ENCODE measurements at regions not wholly inside any gene's neighbourhood (a gene's known extent, or its start where the extent isn't known, plus 50 kb on each side); places are given as distances from the start of the nearest gene placed in this dataset.

DNA sequence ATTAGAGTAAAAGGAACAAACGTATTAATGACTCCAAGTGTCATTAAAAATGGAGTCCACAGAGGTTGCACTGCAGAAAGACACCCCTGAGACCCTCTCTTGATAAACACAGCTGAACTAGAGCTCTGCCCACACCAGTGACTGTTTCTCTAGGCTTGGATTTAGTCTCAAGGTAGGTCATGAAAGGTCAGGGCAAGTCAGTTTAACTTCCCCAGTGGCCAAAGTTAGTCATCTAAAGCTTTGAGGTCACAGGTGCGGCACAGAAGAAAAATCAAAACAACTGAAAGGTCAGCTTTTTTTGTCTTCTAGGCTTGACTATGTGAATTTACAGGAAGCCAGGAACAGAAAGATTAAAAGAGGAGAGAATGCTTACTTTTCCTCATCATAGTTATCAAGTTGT, 749.6 kb downstream of the RAB28 start:
- TF ChIP-seq POLR2A (IDR thresholded peaks at IDR 0.05): no peak
- TF ChIP-seq POLR2AphosphoS5 (IDR thresholded peaks at IDR 0.05): no peak
- no peak for TF ChIP-seq EP300 (IDR thresholded peaks at IDR 0.05; ENCODE audit: low read depth)
- TF ChIP-seq, protein P1, sequence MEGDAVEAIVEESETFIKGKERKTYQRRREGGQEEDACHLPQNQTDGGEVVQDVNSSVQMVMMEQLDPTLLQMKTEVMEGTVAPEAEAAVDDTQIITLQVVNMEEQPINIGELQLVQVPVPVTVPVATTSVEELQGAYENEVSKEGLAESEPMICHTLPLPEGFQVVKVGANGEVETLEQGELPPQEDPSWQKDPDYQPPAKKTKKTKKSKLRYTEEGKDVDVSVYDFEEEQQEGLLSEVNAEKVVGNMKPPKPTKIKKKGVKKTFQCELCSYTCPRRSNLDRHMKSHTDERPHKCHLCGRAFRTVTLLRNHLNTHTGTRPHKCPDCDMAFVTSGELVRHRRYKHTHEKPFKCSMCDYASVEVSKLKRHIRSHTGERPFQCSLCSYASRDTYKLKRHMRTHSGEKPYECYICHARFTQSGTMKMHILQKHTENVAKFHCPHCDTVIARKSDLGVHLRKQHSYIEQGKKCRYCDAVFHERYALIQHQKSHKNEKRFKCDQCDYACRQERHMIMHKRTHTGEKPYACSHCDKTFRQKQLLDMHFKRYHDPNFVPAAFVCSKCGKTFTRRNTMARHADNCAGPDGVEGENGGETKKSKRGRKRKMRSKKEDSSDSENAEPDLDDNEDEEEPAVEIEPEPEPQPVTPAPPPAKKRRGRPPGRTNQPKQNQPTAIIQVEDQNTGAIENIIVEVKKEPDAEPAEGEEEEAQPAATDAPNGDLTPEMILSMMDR (IDR thresholded peaks at IDR 0.05): no peak
- Histone ChIP-seq H3K9me3 (no peaks in the 10 kb centered on the region), H3K27me3 (no peaks in the 10 kb centered on the region), H3K4me1 (no peaks in the 10 kb centered on the region), H3K27ac (no peak overlapping the region), H3K36me3 (no peaks in the 10 kb centered on the region), H3K4me3 (no peak overlapping the region)
- intact Hi-C loops (cut with DNase I; ENCODE audit: low total_unique reads) (loop anchor here (5.0 kb wide), 1 partner anchor 818 kb away; no protein-coding TSS in a partner anchor), in situ Hi-C loops (cut with MboI; ENCODE audit: low pct_ligation_motif_present in 1 of 4, low pct_unique_long_range_greater_than_20kb in 1 of 4, low sequenced_read_pairs in 3 of 4) (loop anchor here (10.0 to 25.0 kb wide), 3 partner anchors 810 to 828 kb away; partner anchors contain the start of gene NKX3-2 (in 1 of the 4))
- WGBS, 2 donors (ENCODE audit: low coverage in 1 of 2): 43 to 53% methylated on average over 2 of the region's 2 CpGs
- no peak for DNase-seq

DNA sequence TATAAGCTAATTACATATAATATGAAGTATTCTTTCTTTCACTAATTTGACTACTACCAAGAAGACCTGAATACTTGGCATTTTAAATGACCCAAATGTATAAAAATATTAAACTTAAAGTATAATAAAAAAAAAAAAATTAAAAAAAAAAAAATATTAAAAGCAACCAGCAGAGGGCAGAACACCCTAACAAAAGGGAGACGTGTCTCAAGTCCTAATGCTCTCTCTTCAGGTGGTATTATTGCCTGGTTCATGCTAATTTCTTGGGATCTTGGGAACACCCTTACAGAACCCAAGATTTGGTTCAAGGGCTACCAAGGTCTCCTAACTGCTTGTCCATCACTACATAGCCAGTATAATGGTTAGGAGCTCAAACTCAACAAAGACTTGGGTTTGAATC, 754.8 kb downstream of the RAB28 start:
- H3K4me1 ChIP-seq: no peaks in the 10 kb centered on the region
- H3K27ac ChIP-seq: no peak overlapping the region
- DNase-seq: no peak
- in situ Hi-C loops (cut with MboI; ENCODE audit: low pct_ligation_motif_present in 1 of 4, low pct_unique_long_range_greater_than_20kb in 1 of 4, low sequenced_read_pairs in 3 of 4): loop anchor here in 1 of 4 donors (25.0 kb wide), 1 partner anchor 833 kb away; no protein-coding TSS in a partner anchor
- 0% methylated on average over 1 of the region's 1 CpG for WGBS, 2 donors (ENCODE audit: low coverage in 1 of 2)
- H3K9me3 ChIP-seq: no peaks in the 10 kb centered on the region
- TF ChIP-seq POLR2AphosphoS5 (IDR thresholded peaks at IDR 0.05) (no peak), EP300 (IDR thresholded peaks at IDR 0.05; ENCODE audit: low read depth) (no peak)
- TF ChIP-seq, protein P1 (IDR thresholded peaks at IDR 0.05): peak; percentile 32 to 53 (median 42)
- H3K4me3 ChIP-seq: no peak overlapping the region
- H3K36me3 ChIP-seq: no peaks in the 10 kb centered on the region
- intact Hi-C loops (cut with DNase I; ENCODE audit: low total_unique reads): no loop called here
- no peaks in the 10 kb centered on the region for H3K27me3 ChIP-seq

DNA sequence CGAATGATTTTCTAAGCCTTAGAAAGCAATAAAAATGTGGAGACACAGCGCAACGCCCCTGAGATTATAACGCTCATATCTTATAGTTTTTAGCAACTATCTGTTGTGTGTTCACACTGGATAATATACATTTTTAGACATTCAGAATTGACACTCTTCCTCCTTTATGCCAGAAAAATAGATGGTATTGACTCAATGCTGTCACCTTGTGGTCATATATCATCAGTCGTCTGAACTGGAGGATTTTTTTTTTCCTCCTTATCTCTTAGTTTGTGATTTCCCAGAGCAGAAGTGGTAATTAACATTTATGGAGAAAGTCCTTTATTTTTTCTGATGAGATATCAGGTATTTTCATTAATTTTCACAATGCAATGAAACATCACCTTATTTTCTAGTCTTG, 759.6 kb downstream of the RAB28 start:
- intact Hi-C loops (cut with DNase I; ENCODE audit: low total_unique reads): no loop called here
- Histone ChIP-seq H3K36me3 (no peaks in the 10 kb centered on the region), H3K27ac (no peak overlapping the region), H3K27me3 (no peaks in the 10 kb centered on the region), H3K9me3 (no peaks in the 10 kb centered on the region), H3K4me3 (no peak overlapping the region), H3K4me1 (no peaks in the 10 kb centered on the region)
- WGBS, 2 donors (ENCODE audit: low coverage in 1 of 2): 23 to 27% methylated on average over 5 of the region's 5 CpGs
- in situ Hi-C loops (cut with MboI; ENCODE audit: low pct_ligation_motif_present in 1 of 4, low pct_unique_long_range_greater_than_20kb in 1 of 4, low sequenced_read_pairs in 3 of 4): no loop called here
- no peak for DNase-seq
- TF ChIP-seq POLR2A (IDR thresholded peaks at IDR 0.05) (no peak), POLR2AphosphoS5 (IDR thresholded peaks at IDR 0.05) (no peak), EP300 (IDR thresholded peaks at IDR 0.05; ENCODE audit: low read depth) (no peak)
- TF ChIP-seq, protein P1 (IDR thresholded peaks at IDR 0.05): peak in 4 of 5 experiments; percentile 39 to 50 (median 42)

GRCh38 chr4:12723849-12724447, 760.2 kb downstream of the RAB28 start:
- WGBS, 2 donors (ENCODE audit: low coverage in 1 of 2): 16 to 30% methylated on average over 6 to 7 of the region's 7 CpGs
- intact Hi-C loops (cut with DNase I; ENCODE audit: low total_unique reads) (no loop called here), in situ Hi-C loops (cut with MboI; ENCODE audit: low pct_ligation_motif_present in 1 of 4, low pct_unique_long_range_greater_than_20kb in 1 of 4, low sequenced_read_pairs in 3 of 4) (no loop called here)
- Histone ChIP-seq H3K27ac (no peak overlapping the region), H3K27me3 (no peaks in the 10 kb centered on the region), H3K9me3 (no peaks in the 10 kb centered on the region), H3K4me1 (no peaks in the 10 kb centered on the region), H3K36me3 (no peaks in the 10 kb centered on the region), H3K4me3 (no peak overlapping the region)
- no peak for DNase-seq
- TF ChIP-seq, protein P1 (IDR thresholded peaks at IDR 0.05): no peak
- TF ChIP-seq POLR2A (IDR thresholded peaks at IDR 0.05) (no peak), POLR2AphosphoS5 (IDR thresholded peaks at IDR 0.05) (no peak), EP300 (IDR thresholded peaks at IDR 0.05; ENCODE audit: low read depth) (no peak)

Data from transverse colon (tissue), 4 donors.